Panc1 (cell line): ENCODE measurements at regions not wholly inside any gene's neighbourhood (a gene's known extent, or its start where the extent isn't known, plus 50 kb on each side); places are given as distances from the start of the nearest gene placed in this dataset.

Experiments
- ATAC-seq: fragments of 200-7000 bp; cut with Tn5 transposase; 2 replicates; pipeline ENCODE4 v1.9.1; 2020; ENCODE audit warnings: mild to moderate bottlenecking, moderate library complexity
- BruUV-seq: library from RNA; stranded (reverse); fragments of 400-500 nt; replicated peaks from 2 replicates; lab custom pipeline; 2021; lab: Mats Ljungman, UMichigan
- CTCF ChIA-PET: fragments of 300-600 bp; sonication (Branson Sonifier 250); formaldehyde crosslinking; loops from one replicate; lab custom pipeline; 2022; ENCODE audit warnings: antibody characterized with exemption; lab: Charles Lee
- POLR2A ChIA-PET: fragments of 300-600 bp; sonication (Branson Sonifier 250); formaldehyde crosslinking; loops from one replicate; lab custom pipeline; 2022; ENCODE audit warnings: antibody characterized with exemption; lab: Charles Lee
- DNase-seq: peaks from one replicate; pipeline ENCODE4 v3.0.0-alpha.2; 2010; ENCODE audit warnings: low read depth, low spot score
- H3K27ac ChIP-seq: 2 replicates; pipeline ENCODE4 v1.5.1; 2011; ENCODE audit warnings: mild to moderate bottlenecking, low read length, inconsistent platforms
- H3K27me3 ChIP-seq: fragments of 200-500 bp; sonication (Bioruptor generic); 2 replicates; pipeline ENCODE4 v1.6.0; 2014; ENCODE audit warnings: low read length, inconsistent platforms; ENCODE audit not compliant: control insufficient read depth, insufficient read depth
- H3K36me3 ChIP-seq: fragments of 200-500 bp; sonication (Bioruptor generic); 2 replicates; pipeline ENCODE4 v1.5.1; 2014; ENCODE audit warnings: inconsistent platforms, mild to moderate bottlenecking, low read length, moderate library complexity; ENCODE audit not compliant: control insufficient read depth, insufficient read depth
- H3K4me1 ChIP-seq: 2 replicates; pipeline ENCODE4 v1.5.1; 2011; ENCODE audit warnings: inconsistent platforms, mild to moderate bottlenecking, low read length, moderate library complexity; ENCODE audit not compliant: control insufficient read depth, insufficient read depth
- H3K4me3 ChIP-seq, 2 experiments: 2 replicates each; pipeline ENCODE4 v1.5.1; 2011 to 2012; ENCODE audit warnings: low read depth in 2 of 2, low read length in 2 of 2, mild to moderate bottlenecking in 2 of 2, inconsistent platforms in 1 of 2, moderate library complexity in 1 of 2
- H3K9me3 ChIP-seq: fragments of 200-500 bp; sonication (Bioruptor generic); 2 replicates; pipeline ENCODE4 v1.5.1; 2014; ENCODE audit warnings: low read depth, mild to moderate bottlenecking, inconsistent platforms, low read length, moderate library complexity; ENCODE audit not compliant: control insufficient read depth, insufficient read depth
- POLR2AphosphoS5 ChIP-seq: IDR thresholded peaks from 2 replicates; pipeline ENCODE4 v1.6.1; 2012; ENCODE audit warnings: mild to moderate bottlenecking, low read depth, low read length, moderate library complexity
- SIN3A ChIP-seq: IDR thresholded peaks from 2 replicates; pipeline ENCODE4 v1.6.1; 2012; ENCODE audit warnings: low read depth, mild to moderate bottlenecking, low read length, moderate library complexity, borderline replicate concordance; ENCODE audit not compliant: insufficient read depth
- TCF7L2 ChIP-seq: IDR thresholded peaks from 2 replicates; pipeline ENCODE4 v1.6.1; 2011; ENCODE audit warnings: mild to moderate bottlenecking, low read depth, low read length, inconsistent platforms
- in situ Hi-C: cut with HindIII; loops from 2 replicates; pipeline ENCODE4 v1.10.0; 2016; ENCODE audit warnings: low sequenced_read_pairs, low pct_unique_long_range_greater_than_20kb
- intact Hi-C: fragments of 100-400 bp; cut with micrococcal nuclease; formaldehyde crosslinking; loops from one replicate; pipeline ENCODE4 v1.10.0; 2022; ENCODE audit not compliant: unreplicated experiment
- TF ChIP-seq, protein P1 (sequence below): fragments of 450-650 bp; IDR thresholded peaks from 2 replicates; pipeline ENCODE4 v1.5.1; 2017; ENCODE audit warnings: mild to moderate bottlenecking
- TF ChIP-seq, protein P2 (sequence below), 2 experiments: IDR thresholded peaks; 2 replicates each; pipeline ENCODE4 v1.6.1; 2011 to 2012; ENCODE audit warnings: low read depth in 2 of 2, control low read depth in 1 of 2, low read length in 1 of 2, mild to moderate bottlenecking in 1 of 2, moderate library complexity in 1 of 2; ENCODE audit not compliant: insufficient read depth in 1 of 2

DNA sequence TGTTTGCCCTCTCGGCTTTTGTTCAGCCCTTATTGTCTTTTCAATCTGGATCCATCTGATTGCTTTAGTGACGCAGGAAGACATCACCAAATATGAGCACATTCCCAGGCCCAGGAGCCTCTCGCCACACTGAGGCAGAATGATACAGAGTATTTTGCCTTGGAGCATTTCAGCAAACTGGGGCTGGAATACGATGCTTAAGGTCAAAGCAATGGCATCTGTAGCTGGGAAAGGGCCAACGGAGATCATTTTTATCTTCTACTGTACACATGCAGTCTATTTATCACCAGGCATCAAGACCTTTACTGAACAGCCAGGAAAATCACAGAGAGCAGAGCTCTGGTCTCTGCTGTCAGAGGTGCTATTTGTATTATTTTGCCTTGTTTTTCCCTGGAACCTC, 655.3 kb downstream of the RNF144B start:
- POLR2A ChIA-PET = no interaction called here
- no peak for TF ChIP-seq SIN3A
- TF ChIP-seq, protein P1, sequence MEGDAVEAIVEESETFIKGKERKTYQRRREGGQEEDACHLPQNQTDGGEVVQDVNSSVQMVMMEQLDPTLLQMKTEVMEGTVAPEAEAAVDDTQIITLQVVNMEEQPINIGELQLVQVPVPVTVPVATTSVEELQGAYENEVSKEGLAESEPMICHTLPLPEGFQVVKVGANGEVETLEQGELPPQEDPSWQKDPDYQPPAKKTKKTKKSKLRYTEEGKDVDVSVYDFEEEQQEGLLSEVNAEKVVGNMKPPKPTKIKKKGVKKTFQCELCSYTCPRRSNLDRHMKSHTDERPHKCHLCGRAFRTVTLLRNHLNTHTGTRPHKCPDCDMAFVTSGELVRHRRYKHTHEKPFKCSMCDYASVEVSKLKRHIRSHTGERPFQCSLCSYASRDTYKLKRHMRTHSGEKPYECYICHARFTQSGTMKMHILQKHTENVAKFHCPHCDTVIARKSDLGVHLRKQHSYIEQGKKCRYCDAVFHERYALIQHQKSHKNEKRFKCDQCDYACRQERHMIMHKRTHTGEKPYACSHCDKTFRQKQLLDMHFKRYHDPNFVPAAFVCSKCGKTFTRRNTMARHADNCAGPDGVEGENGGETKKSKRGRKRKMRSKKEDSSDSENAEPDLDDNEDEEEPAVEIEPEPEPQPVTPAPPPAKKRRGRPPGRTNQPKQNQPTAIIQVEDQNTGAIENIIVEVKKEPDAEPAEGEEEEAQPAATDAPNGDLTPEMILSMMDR = no peak
- TF ChIP-seq POLR2AphosphoS5 = no peak
- TF ChIP-seq, protein P2, sequence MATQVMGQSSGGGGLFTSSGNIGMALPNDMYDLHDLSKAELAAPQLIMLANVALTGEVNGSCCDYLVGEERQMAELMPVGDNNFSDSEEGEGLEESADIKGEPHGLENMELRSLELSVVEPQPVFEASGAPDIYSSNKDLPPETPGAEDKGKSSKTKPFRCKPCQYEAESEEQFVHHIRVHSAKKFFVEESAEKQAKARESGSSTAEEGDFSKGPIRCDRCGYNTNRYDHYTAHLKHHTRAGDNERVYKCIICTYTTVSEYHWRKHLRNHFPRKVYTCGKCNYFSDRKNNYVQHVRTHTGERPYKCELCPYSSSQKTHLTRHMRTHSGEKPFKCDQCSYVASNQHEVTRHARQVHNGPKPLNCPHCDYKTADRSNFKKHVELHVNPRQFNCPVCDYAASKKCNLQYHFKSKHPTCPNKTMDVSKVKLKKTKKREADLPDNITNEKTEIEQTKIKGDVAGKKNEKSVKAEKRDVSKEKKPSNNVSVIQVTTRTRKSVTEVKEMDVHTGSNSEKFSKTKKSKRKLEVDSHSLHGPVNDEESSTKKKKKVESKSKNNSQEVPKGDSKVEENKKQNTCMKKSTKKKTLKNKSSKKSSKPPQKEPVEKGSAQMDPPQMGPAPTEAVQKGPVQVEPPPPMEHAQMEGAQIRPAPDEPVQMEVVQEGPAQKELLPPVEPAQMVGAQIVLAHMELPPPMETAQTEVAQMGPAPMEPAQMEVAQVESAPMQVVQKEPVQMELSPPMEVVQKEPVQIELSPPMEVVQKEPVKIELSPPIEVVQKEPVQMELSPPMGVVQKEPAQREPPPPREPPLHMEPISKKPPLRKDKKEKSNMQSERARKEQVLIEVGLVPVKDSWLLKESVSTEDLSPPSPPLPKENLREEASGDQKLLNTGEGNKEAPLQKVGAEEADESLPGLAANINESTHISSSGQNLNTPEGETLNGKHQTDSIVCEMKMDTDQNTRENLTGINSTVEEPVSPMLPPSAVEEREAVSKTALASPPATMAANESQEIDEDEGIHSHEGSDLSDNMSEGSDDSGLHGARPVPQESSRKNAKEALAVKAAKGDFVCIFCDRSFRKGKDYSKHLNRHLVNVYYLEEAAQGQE (IDR thresholded peaks at IDR 0.05; ENCODE audit: insufficient read depth in 1 of 2, low read depth in 2 of 2, low read length in 1 of 2) = no peak
- TF ChIP-seq TCF7L2 = no peak
- ATAC-seq = no peak
- intact Hi-C loops = no loop called here
- H3K36me3 ChIP-seq = no peaks in the 10 kb centered on the region
- H3K4me3 ChIP-seq = no peak overlapping the region
- CTCF ChIA-PET = no interaction called here
- no peaks in the 10 kb centered on the region for H3K9me3 ChIP-seq
- no peak for DNase-seq
- H3K4me1 ChIP-seq = no peaks in the 10 kb centered on the region
- in situ Hi-C loops = no loop called here
- BruUV-seq = no TSS peak
- no peak overlapping the region for H3K27ac ChIP-seq
- H3K27me3 ChIP-seq = no peaks in the 10 kb centered on the region

DNA sequence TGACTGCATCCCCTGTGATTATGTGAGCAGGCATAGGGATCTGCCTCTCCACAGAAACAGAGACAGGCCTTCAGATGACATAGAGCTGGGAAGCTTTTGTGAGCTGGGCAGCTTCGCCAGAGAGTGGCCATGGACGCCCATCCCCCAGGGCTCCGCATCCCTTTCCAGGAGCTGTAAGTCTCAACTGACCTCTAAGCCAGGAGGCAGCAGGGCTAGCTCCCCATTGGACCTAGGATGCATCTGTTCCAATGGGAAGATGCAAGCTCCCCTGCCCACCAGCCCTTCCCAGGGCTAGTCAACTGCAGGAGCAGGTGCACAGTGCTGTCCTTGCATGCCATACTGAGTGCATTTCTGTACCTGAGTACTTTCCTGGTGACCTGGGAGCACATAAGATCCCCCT, 663.6 kb downstream of the RNF144B start:
- no peak overlapping the region for H3K4me3 ChIP-seq
- CTCF ChIA-PET = no interaction called here

More for the DNA sequence above, 663.6 kb downstream of the RNF144B start:
- Histone ChIP-seq H3K36me3 (no peaks in the 10 kb centered on the region), H3K27me3 (no peaks in the 10 kb centered on the region), H3K27ac (no peak overlapping the region), H3K9me3 (no peaks in the 10 kb centered on the region), H3K4me1 (no peaks in the 10 kb centered on the region)
- intact Hi-C loops = no loop called here
- BruUV-seq = no TSS peak
- ATAC-seq (no peak), DNase-seq (no peak)
- POLR2A ChIA-PET = no interaction called here
- no peak for TF ChIP-seq TCF7L2
- TF ChIP-seq, protein P1 = no peak
- in situ Hi-C loops = no loop called here
